ENCODE measurements at regions not wholly inside any gene's neighbourhood (a gene's known extent, or its start where the extent isn't known, plus 50 kb on each side); places are given as distances from the start of the nearest gene placed in this dataset.

- TF ChIP-seq, protein P1, sequence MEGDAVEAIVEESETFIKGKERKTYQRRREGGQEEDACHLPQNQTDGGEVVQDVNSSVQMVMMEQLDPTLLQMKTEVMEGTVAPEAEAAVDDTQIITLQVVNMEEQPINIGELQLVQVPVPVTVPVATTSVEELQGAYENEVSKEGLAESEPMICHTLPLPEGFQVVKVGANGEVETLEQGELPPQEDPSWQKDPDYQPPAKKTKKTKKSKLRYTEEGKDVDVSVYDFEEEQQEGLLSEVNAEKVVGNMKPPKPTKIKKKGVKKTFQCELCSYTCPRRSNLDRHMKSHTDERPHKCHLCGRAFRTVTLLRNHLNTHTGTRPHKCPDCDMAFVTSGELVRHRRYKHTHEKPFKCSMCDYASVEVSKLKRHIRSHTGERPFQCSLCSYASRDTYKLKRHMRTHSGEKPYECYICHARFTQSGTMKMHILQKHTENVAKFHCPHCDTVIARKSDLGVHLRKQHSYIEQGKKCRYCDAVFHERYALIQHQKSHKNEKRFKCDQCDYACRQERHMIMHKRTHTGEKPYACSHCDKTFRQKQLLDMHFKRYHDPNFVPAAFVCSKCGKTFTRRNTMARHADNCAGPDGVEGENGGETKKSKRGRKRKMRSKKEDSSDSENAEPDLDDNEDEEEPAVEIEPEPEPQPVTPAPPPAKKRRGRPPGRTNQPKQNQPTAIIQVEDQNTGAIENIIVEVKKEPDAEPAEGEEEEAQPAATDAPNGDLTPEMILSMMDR (IDR thresholded peaks at IDR 0.05) = no peak
- no peak for TF ChIP-seq EP300 (IDR thresholded peaks at IDR 0.05)
Observed at GRCh38 chr9:89712283-89712682, 107.5 kb downstream of the GADD45G start.

Measured in gastroesophageal sphincter (tissue), 3 donors.